ENCODE measurements at regions not wholly inside any gene's neighbourhood (a gene's known extent, or its start where the extent isn't known, plus 50 kb on each side); places are given as distances from the start of the nearest gene placed in this dataset.
"Not testable (repeated sequence)": the region's sequence is repeated elsewhere in the genome, so short reads cannot be mapped to it uniquely, and the experiment has no call there.

- peak in 2 of 6 donors; percentile 30 to 46 for DNase-seq (ENCODE audit: low read depth in 4 of 6, low spot score in 6 of 6)
- Histone ChIP-seq H3K9me3 (ENCODE audit: control insufficient read depth, insufficient read depth, low read length) (no peaks in the 10 kb centered on the region), H3K4me1 (ENCODE audit: control insufficient read depth, insufficient read depth, low read length) (no peaks in the 10 kb centered on the region), H3K4me3 (ENCODE audit: low read depth, low read length) (no peak overlapping the region), H3K36me3 (ENCODE audit: control insufficient read depth, insufficient read depth, low read length) (no peaks in the 10 kb centered on the region), H3K27ac (ENCODE audit: low read depth, low read length) (no peak overlapping the region), H3K27me3 (ENCODE audit: control insufficient read depth, insufficient read depth, low read length) (no peaks in the 10 kb centered on the region)
- 60% methylated on average over 1 of the region's 3 CpGs for WGBS (ENCODE audit: insufficient coverage)
These were observed 76.0 kb upstream of the TSC22D1 start for GRCh38 chr13:44652168-44652567.

GRCh38 chr13:44651724-44652123, 75.6 kb upstream of the TSC22D1 start:
- WGBS (ENCODE audit: insufficient coverage): no CpG with 5 or more reads among the region's 3 CpGs
- no peak overlapping the region for H3K27ac ChIP-seq (ENCODE audit: low read depth, low read length)
- H3K4me1 ChIP-seq (ENCODE audit: control insufficient read depth, insufficient read depth, low read length): no peaks in the 10 kb centered on the region
- H3K27me3 ChIP-seq (ENCODE audit: control insufficient read depth, insufficient read depth, low read length): no peaks in the 10 kb centered on the region
- H3K4me3 ChIP-seq (ENCODE audit: low read depth, low read length): no peak overlapping the region
- H3K9me3 ChIP-seq (ENCODE audit: control insufficient read depth, insufficient read depth, low read length): no peaks in the 10 kb centered on the region
- DNase-seq (ENCODE audit: low read depth in 4 of 6, low spot score in 6 of 6): no peak
- H3K36me3 ChIP-seq (ENCODE audit: control insufficient read depth, insufficient read depth, low read length): no peaks in the 10 kb centered on the region

GRCh38 chr13:44651209-44651608, 75.1 kb upstream of the TSC22D1 start:
- Histone ChIP-seq H3K4me1 (ENCODE audit: control insufficient read depth, insufficient read depth, low read length) (no peaks in the 10 kb centered on the region), H3K36me3 (ENCODE audit: control insufficient read depth, insufficient read depth, low read length) (no peaks in the 10 kb centered on the region), H3K9me3 (ENCODE audit: control insufficient read depth, insufficient read depth, low read length) (no peaks in the 10 kb centered on the region), H3K4me3 (ENCODE audit: low read depth, low read length) (no peak overlapping the region), H3K27ac (ENCODE audit: low read depth, low read length) (no peak overlapping the region), H3K27me3 (ENCODE audit: control insufficient read depth, insufficient read depth, low read length) (no peaks in the 10 kb centered on the region)
- no peak for DNase-seq (ENCODE audit: low read depth in 4 of 6, low spot score in 6 of 6)
- 0% methylated on average over 1 of the region's 2 CpGs for whole genome bisulfite sequencing (ENCODE audit: insufficient coverage)

GRCh38 chr13:44649834-44650233, 73.7 kb upstream of the TSC22D1 start:
- no peak overlapping the region for H3K27ac ChIP-seq (ENCODE audit: low read depth, low read length)
- no peak for DNase-seq (ENCODE audit: low read depth in 4 of 6, low spot score in 6 of 6)
- no peaks in the 10 kb centered on the region for H3K27me3 ChIP-seq (ENCODE audit: control insufficient read depth, insufficient read depth, low read length)
- H3K4me3 ChIP-seq (ENCODE audit: low read depth, low read length): no peak overlapping the region
- no peaks in the 10 kb centered on the region for H3K36me3 ChIP-seq (ENCODE audit: control insufficient read depth, insufficient read depth, low read length)
- no peaks in the 10 kb centered on the region for H3K9me3 ChIP-seq (ENCODE audit: control insufficient read depth, insufficient read depth, low read length)
- no peaks in the 10 kb centered on the region for H3K4me1 ChIP-seq (ENCODE audit: control insufficient read depth, insufficient read depth, low read length)

GRCh38 chr13:44649104-44649428, 72.9 kb upstream of the TSC22D1 start:
- Histone ChIP-seq H3K27ac (ENCODE audit: low read depth, low read length) (no peak overlapping the region), H3K4me3 (ENCODE audit: low read depth, low read length) (no peak overlapping the region), H3K27me3 (ENCODE audit: control insufficient read depth, insufficient read depth, low read length) (no peaks in the 10 kb centered on the region), H3K36me3 (ENCODE audit: control insufficient read depth, insufficient read depth, low read length) (no peaks in the 10 kb centered on the region), H3K9me3 (ENCODE audit: control insufficient read depth, insufficient read depth, low read length) (no peaks in the 10 kb centered on the region), H3K4me1 (ENCODE audit: control insufficient read depth, insufficient read depth, low read length) (no peaks in the 10 kb centered on the region)
- 60% methylated on average over 2 of the region's 3 CpGs for WGBS (ENCODE audit: insufficient coverage)
- no peak for DNase-seq (ENCODE audit: low read depth in 4 of 6, low spot score in 6 of 6)

GRCh38 chr13:44648392-44649103, 72.4 kb upstream of the TSC22D1 start:
- 80% methylated on average over 1 of the region's 2 CpGs for WGBS (ENCODE audit: insufficient coverage)

GRCh38 chr13:44647560-44647959, 71.4 kb upstream of the TSC22D1 start:
- H3K36me3 ChIP-seq (ENCODE audit: control insufficient read depth, insufficient read depth, low read length); H3K9me3 ChIP-seq (ENCODE audit: control insufficient read depth, insufficient read depth, low read length); H3K27me3 ChIP-seq (ENCODE audit: control insufficient read depth, insufficient read depth, low read length); H3K27ac ChIP-seq (ENCODE audit: low read depth, low read length); H3K4me1 ChIP-seq (ENCODE audit: control insufficient read depth, insufficient read depth, low read length); H3K4me3 ChIP-seq (ENCODE audit: low read depth, low read length); DNase-seq (ENCODE audit: low read depth in 4 of 6, low spot score in 6 of 6): not testable (repeated sequence)
- WGBS (ENCODE audit: insufficient coverage): no CpG with 5 or more reads among the region's 1 CpG

More at GRCh38 chr13:44648392-44649103, 72.4 kb upstream of the TSC22D1 start:
- Histone ChIP-seq H3K4me3 (ENCODE audit: low read depth, low read length) (no peak overlapping the region), H3K9me3 (ENCODE audit: control insufficient read depth, insufficient read depth, low read length) (no peaks in the 10 kb centered on the region), H3K27me3 (ENCODE audit: control insufficient read depth, insufficient read depth, low read length) (no peaks in the 10 kb centered on the region), H3K36me3 (ENCODE audit: control insufficient read depth, insufficient read depth, low read length) (no peaks in the 10 kb centered on the region), H3K27ac (ENCODE audit: low read depth, low read length) (no peak overlapping the region), H3K4me1 (ENCODE audit: control insufficient read depth, insufficient read depth, low read length) (no peaks in the 10 kb centered on the region)
- DNase-seq (ENCODE audit: low read depth in 4 of 6, low spot score in 6 of 6): peak in 1 of 6 donors; percentile 7

GRCh38 chr13:44646044-44646443, 69.9 kb upstream of the TSC22D1 start:
- H3K27ac ChIP-seq (ENCODE audit: low read depth, low read length): no peak overlapping the region
- H3K4me3 ChIP-seq (ENCODE audit: low read depth, low read length): no peak overlapping the region
- no peaks in the 10 kb centered on the region for H3K9me3 ChIP-seq (ENCODE audit: control insufficient read depth, insufficient read depth, low read length)
- WGBS (ENCODE audit: insufficient coverage): 78% methylated on average over 3 of the region's 4 CpGs
- DNase-seq (ENCODE audit: low read depth in 4 of 6, low spot score in 6 of 6): peak in 1 of 6 donors; percentile 54
- no peaks in the 10 kb centered on the region for H3K36me3 ChIP-seq (ENCODE audit: control insufficient read depth, insufficient read depth, low read length)
- H3K4me1 ChIP-seq (ENCODE audit: control insufficient read depth, insufficient read depth, low read length): no peaks in the 10 kb centered on the region
- H3K27me3 ChIP-seq (ENCODE audit: control insufficient read depth, insufficient read depth, low read length): no peaks in the 10 kb centered on the region

- no peak overlapping the region for H3K27ac ChIP-seq (ENCODE audit: low read depth, low read length)
- H3K9me3 ChIP-seq (ENCODE audit: control insufficient read depth, insufficient read depth, low read length): no peaks in the 10 kb centered on the region
- H3K4me3 ChIP-seq (ENCODE audit: low read depth, low read length): no peak overlapping the region
- 97% methylated on average over 7 of the region's 7 CpGs for WGBS (ENCODE audit: insufficient coverage)
- no peaks in the 10 kb centered on the region for H3K4me1 ChIP-seq (ENCODE audit: control insufficient read depth, insufficient read depth, low read length)
- H3K36me3 ChIP-seq (ENCODE audit: control insufficient read depth, insufficient read depth, low read length): no peaks in the 10 kb centered on the region
- H3K27me3 ChIP-seq (ENCODE audit: control insufficient read depth, insufficient read depth, low read length): no peaks in the 10 kb centered on the region
- no peak for DNase-seq (ENCODE audit: low read depth in 4 of 6, low spot score in 6 of 6)
These were observed 67.1 kb upstream of the TSC22D1 start for GRCh38 chr13:44643256-44643655.

GRCh38 chr13:44637581-44637980, 61.5 kb upstream of the TSC22D1 start:
- no peak overlapping the region for H3K27ac ChIP-seq (ENCODE audit: low read depth, low read length)
- no peaks in the 10 kb centered on the region for H3K9me3 ChIP-seq (ENCODE audit: control insufficient read depth, insufficient read depth, low read length)
- no peak for DNase-seq (ENCODE audit: low read depth in 4 of 6, low spot score in 6 of 6)
- H3K27me3 ChIP-seq (ENCODE audit: control insufficient read depth, insufficient read depth, low read length): no peaks in the 10 kb centered on the region
- H3K4me3 ChIP-seq (ENCODE audit: low read depth, low read length): no peak overlapping the region
- no peaks in the 10 kb centered on the region for H3K36me3 ChIP-seq (ENCODE audit: control insufficient read depth, insufficient read depth, low read length)
- H3K4me1 ChIP-seq (ENCODE audit: control insufficient read depth, insufficient read depth, low read length): no peaks in the 10 kb centered on the region

Data from spinal cord (tissue), 9 donors.